K562 (cell line): ENCODE measurements at regions not wholly inside any gene's neighbourhood (a gene's known extent, or its start where the extent isn't known, plus 50 kb on each side); places are given as distances from the start of the nearest gene placed in this dataset.

ENCODE experiments used
- ATAC-seq: fragments of 200-7000 bp; cut with Tn5 transposase; 3 replicates; pipeline ENCODE4 v1.9.1; 2020; ENCODE audit warnings: moderate library complexity
- BruUV-seq: library from RNA; stranded (reverse); fragments of 400-500 nt; replicated peaks from 2 replicates; lab custom pipeline; 2021; lab: Mats Ljungman, UMichigan
- CTCF ChIA-PET: fragments of 300-600 bp; formaldehyde crosslinking; extraction: SDS; loops from one replicate; lab custom pipeline; 2021; ENCODE audit warnings: low intra/inter-chr PET ratio; lab: Yijun Ruan, JAX
- POLR2A ChIA-PET: fragments of 300-600, 350-650 bp; sonication (Branson Sonifier 250); formaldehyde crosslinking; extraction: SDS; loops from one replicate; lab custom pipeline; 2021; ENCODE audit warnings: antibody characterized with exemption, inconsistent platforms; lab: Yijun Ruan, JAX
- DNase-seq, 4 experiments: peaks; one replicate each; pipeline versions ENCODE4 v3.0.0 to v3.0.0-alpha.2; 2011 to 2018; ENCODE audit warnings: low spot score in 3 of 4, mixed read lengths in 3 of 4; ENCODE audit errors: extremely low read depth in 1 of 4
- FAIRE-seq: peaks from 2 replicates; lab custom pipeline; 2011; peaks lifted over from hg19 to GRCh38; lab: Jason Lieb, UNC
- H2AFZ ChIP-seq: 2 replicates; pipeline ENCODE4 v1.6.0; 2011; ENCODE audit warnings: low read depth, low read length, control low read depth, inconsistent platforms
- H3K27ac ChIP-seq: fragments of 200-600 bp; 3 replicates; pipeline ENCODE4 v1.8.0; 2011; ENCODE audit warnings: low read depth, mild to moderate bottlenecking, control low read depth, inconsistent platforms, low read length, moderate library complexity, mixed read lengths; ENCODE audit errors: extremely low read depth
- H3K27me3 ChIP-seq, 2 experiments: fragments of 300-600 bp in 1 of 2; 2 replicates in 1 of 2; 3 replicates in 1 of 2; pipeline versions ENCODE4 v1.6.0 to v1.8.0; 2011; ENCODE audit warnings: inconsistent platforms in 2 of 2, low read length in 2 of 2, mild to moderate bottlenecking in 1 of 2, mixed read lengths in 1 of 2, moderate library complexity in 1 of 2; ENCODE audit not compliant: control insufficient read depth in 2 of 2, insufficient read depth in 2 of 2
- H3K36me3 ChIP-seq: fragments of 300-600 bp; 3 replicates; pipeline ENCODE4 v1.8.0; 2011; ENCODE audit warnings: mild to moderate bottlenecking, low read length, inconsistent platforms; ENCODE audit not compliant: control insufficient read depth, insufficient read depth
- H3K4me1 ChIP-seq, 2 experiments: fragments of 200-600 bp in 1 of 2; replicated peaks in 1 of 2; 2 replicates in 1 of 2; 3 replicates in 1 of 2; pipeline versions ENCODE4 v1.5.1 to v1.8.0; 2011; ENCODE audit warnings: inconsistent platforms in 2 of 2, low read length in 2 of 2, mild to moderate bottlenecking in 1 of 2, mixed read lengths in 1 of 2, moderate library complexity in 1 of 2; ENCODE audit not compliant: control insufficient read depth in 2 of 2, insufficient read depth in 2 of 2
- H3K4me2 ChIP-seq: 2 replicates; pipeline ENCODE4 v1.6.1; 2011; ENCODE audit warnings: low read length, control low read depth, inconsistent platforms, mixed read lengths; ENCODE audit not compliant: insufficient read depth
- H3K4me3 ChIP-seq: fragments of 200-600 bp; sonication (generic), shearing (Covaris generic); 2 replicates; pipeline ENCODE4 v1.5.1; 2016; ENCODE audit warnings: control low read depth, inconsistent platforms
- H3K79me2 ChIP-seq: fragments of 200-600 bp; 3 replicates; pipeline ENCODE4 v1.8.0; 2011; ENCODE audit warnings: low read length, inconsistent platforms; ENCODE audit not compliant: control insufficient read depth, insufficient read depth
- H3K9ac ChIP-seq, 2 experiments: 2 replicates each; pipeline versions ENCODE4 v1.6.0 to v1.6.1; 2011; ENCODE audit warnings: low read depth in 2 of 2, low read length in 2 of 2, control low read depth in 1 of 2, inconsistent platforms in 1 of 2, mild to moderate bottlenecking in 1 of 2, mixed read lengths in 1 of 2; ENCODE audit not compliant: insufficient read depth in 1 of 2
- H3K9me1 ChIP-seq: one replicate; pipeline ENCODE4 v1.6.0; 2011; ENCODE audit warnings: inconsistent platforms, mild to moderate bottlenecking, low read length, moderate library complexity; ENCODE audit not compliant: control insufficient read depth, insufficient read depth
- H3K9me3 ChIP-seq: replicated peaks from 2 replicates; pipeline ENCODE4 v1.5.1; 2011; ENCODE audit warnings: low read depth, low read length, inconsistent platforms; ENCODE audit not compliant: control insufficient read depth, insufficient read depth
- H4K20me1 ChIP-seq: replicated peaks from 2 replicates; pipeline ENCODE4 v1.6.1; 2011; ENCODE audit warnings: low read length, inconsistent platforms, mixed read lengths; ENCODE audit not compliant: control insufficient read depth, insufficient read depth
- E2F5 ChIP-seq: sonication (generic); formaldehyde crosslinking; IDR thresholded peaks from 2 replicates; pipeline ENCODE4 v1.8.0; 2022; ENCODE audit warnings: mild to moderate bottlenecking, missing genetic modification reagents
- TEAD2 ChIP-seq: fragments of 450-650 bp; IDR thresholded peaks from 2 replicates; pipeline ENCODE4 v1.6.1; 2016; ENCODE audit warnings: missing genetic modification characterization, control low read depth, missing compliant biosample characterization
- THRAP3 ChIP-seq: fragments of 450-650 bp; IDR thresholded peaks from 2 replicates; pipeline ENCODE4 v1.6.1; 2016; ENCODE audit warnings: mild to moderate bottlenecking, inconsistent platforms, borderline replicate concordance
- ZNF41 ChIP-seq: fragments of 250-450 bp; sonication (Bioruptor Pico); conservative IDR thresholded peaks from 2 replicates; pipeline ENCODE4 v1.4.0; 2020; ENCODE audit warnings: mild to moderate bottlenecking
- WGBS: fragments of 100-300 bp; shearing (Covaris generic); methylation state at CpG from one replicate; pipeline ENCODE4 v1.1.6; 2016; ENCODE audit warnings: low coverage, mixed read lengths; ENCODE audit not compliant: insufficient coverage; ENCODE audit errors: missing lambda C conversion rate; 5-methylcytosine and 5-hydroxymethylcytosine counted together
- in situ Hi-C: fragments of 300-500 bp; cut with MboI; formaldehyde crosslinking; loops from 4 replicates; pipeline ENCODE4 v1.15.0; 2018; ENCODE audit warnings: inconsistent platforms, mixed read lengths
- intact Hi-C: fragments of 100-400 bp; cut with micrococcal nuclease; formaldehyde crosslinking; loops from 2 replicates; pipeline ENCODE4 v1.14.2; 2022

- TF ChIP-seq ZNF41 (no peak), E2F5 (CRISPR knock-in tag) (no peak)
Observed at GRCh38 chr4:59039046-59039445, 1928.9 kb upstream of the IGFBP7 start (continued).

- ChIA-PET POLR2A (no interaction called here), CTCF (no interaction called here)
- BruUV-seq, result no TSS peak
- Histone ChIP-seq H3K9me1 (no peaks in the 10 kb centered on the region), H4K20me1 (no peaks in the 10 kb centered on the region), H3K9me3 (no peaks in the 10 kb centered on the region), H3K4me3 (no peak overlapping the region), H3K4me1 (no peaks in the 10 kb centered on the region), H3K9ac (no peak overlapping the region), H3K36me3 (no peaks in the 10 kb centered on the region), H3K27me3 (no peaks in the 10 kb centered on the region), H3K27ac (no peak overlapping the region), H2AFZ (no peak overlapping the region), H3K4me2 (no peak overlapping the region), H3K79me2 (no peaks in the 10 kb centered on the region)
- FAIRE-seq, result no peak
- in situ Hi-C loops, result no loop called here
- TF ChIP-seq TEAD2 (tag) (no peak), THRAP3 (no peak)
- DNase-seq, result no peak
- ATAC-seq, result no peak
- intact Hi-C loops, result no loop called here
- 2% methylated on average over 5 of the region's 5 CpGs for WGBS
Observed at GRCh38 chr4:59044286-59044900, 1934.2 kb upstream of the IGFBP7 start.
